Esophagus muscularis mucosa (tissue), 2 donors: ENCODE measurements at regions not wholly inside any gene's neighbourhood (a gene's known extent, or its start where the extent isn't known, plus 50 kb on each side); places are given as distances from the start of the nearest gene placed in this dataset.

Experiments used
- EP300 ChIP-seq: sonication (generic); formaldehyde crosslinking; IDR thresholded peaks from one replicate; pipeline ENCODE4 v1.6.1; 2017; ENCODE audit warnings: antibody characterized with exemption
- POLR2A ChIP-seq: fragments of 450-650 bp; IDR thresholded peaks from one replicate; pipeline ENCODE4 v1.6.1; 2017; ENCODE audit warnings: antibody characterized with exemption, moderate library complexity, mild to moderate bottlenecking, low read depth

DNA sequence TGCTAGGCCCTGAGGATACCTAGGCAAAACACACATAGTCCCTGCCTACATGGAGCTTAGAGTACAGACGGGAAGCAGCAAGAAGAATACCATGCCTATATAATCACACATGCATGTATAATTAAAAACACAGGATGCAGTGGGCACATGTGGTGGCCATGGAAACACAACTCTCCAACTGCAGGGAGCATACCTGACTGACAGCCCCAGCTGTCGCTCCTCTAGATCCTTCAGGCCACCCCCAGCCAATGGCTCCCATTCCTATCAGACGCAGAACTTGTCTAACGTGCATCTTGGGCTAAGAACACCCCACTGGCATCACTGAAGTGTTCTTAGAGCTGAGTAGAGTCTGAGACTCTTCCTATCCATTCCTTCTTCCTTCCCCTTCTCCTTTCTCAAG, 125.5 kb upstream of the FRMD4B start:
- TF ChIP-seq POLR2A (no peak), EP300 (no peak)
